Gastroesophageal sphincter (tissue), 3 donors: ENCODE measurements at regions not wholly inside any gene's neighbourhood (a gene's known extent, or its start where the extent isn't known, plus 50 kb on each side); places are given as distances from the start of the nearest gene placed in this dataset.

Experiments used
- EP300 ChIP-seq: sonication (generic); formaldehyde crosslinking; IDR thresholded peaks from one replicate; pipeline ENCODE4 v1.6.1; 2017; ENCODE audit warnings: antibody characterized with exemption, mild to moderate bottlenecking
- POLR2A ChIP-seq, 2 donors: fragments of 450-650 bp; IDR thresholded peaks; one replicate each; pipeline ENCODE4 v1.6.1; 2017; ENCODE audit warnings: antibody characterized with exemption in 2 of 2, mild to moderate bottlenecking in 2 of 2, moderate library complexity in 1 of 2
- TF ChIP-seq, protein P1 (sequence below), 4 experiments: fragments of 200-600 bp in 2 of 4; fragments of 450-650 bp in 2 of 4; sonication (generic) in 1 of 4; IDR thresholded peaks; one replicate each; pipeline ENCODE4 v1.5.1; 2017 to 2019; ENCODE audit warnings: antibody characterized with exemption in 4 of 4, mild to moderate bottlenecking in 2 of 4, moderate library complexity in 2 of 4

- TF ChIP-seq, protein P1, sequence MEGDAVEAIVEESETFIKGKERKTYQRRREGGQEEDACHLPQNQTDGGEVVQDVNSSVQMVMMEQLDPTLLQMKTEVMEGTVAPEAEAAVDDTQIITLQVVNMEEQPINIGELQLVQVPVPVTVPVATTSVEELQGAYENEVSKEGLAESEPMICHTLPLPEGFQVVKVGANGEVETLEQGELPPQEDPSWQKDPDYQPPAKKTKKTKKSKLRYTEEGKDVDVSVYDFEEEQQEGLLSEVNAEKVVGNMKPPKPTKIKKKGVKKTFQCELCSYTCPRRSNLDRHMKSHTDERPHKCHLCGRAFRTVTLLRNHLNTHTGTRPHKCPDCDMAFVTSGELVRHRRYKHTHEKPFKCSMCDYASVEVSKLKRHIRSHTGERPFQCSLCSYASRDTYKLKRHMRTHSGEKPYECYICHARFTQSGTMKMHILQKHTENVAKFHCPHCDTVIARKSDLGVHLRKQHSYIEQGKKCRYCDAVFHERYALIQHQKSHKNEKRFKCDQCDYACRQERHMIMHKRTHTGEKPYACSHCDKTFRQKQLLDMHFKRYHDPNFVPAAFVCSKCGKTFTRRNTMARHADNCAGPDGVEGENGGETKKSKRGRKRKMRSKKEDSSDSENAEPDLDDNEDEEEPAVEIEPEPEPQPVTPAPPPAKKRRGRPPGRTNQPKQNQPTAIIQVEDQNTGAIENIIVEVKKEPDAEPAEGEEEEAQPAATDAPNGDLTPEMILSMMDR (IDR thresholded peaks at IDR 0.05): no peak
- TF ChIP-seq POLR2A (IDR thresholded peaks at IDR 0.05) (no peak), EP300 (no peak)
These were observed 77.5 kb upstream of the DIO3 start for GRCh38 chr14:101483829-101484228.
